SU-DHL-6 (cell line): ENCODE measurements at regions not wholly inside any gene's neighbourhood (a gene's known extent, or its start where the extent isn't known, plus 50 kb on each side); places are given as distances from the start of the nearest gene placed in this dataset.

Experiments used
- H2AFZ ChIP-seq: fragments of 200-600 bp; sonication (generic); 2 replicates; pipeline ENCODE4 v1.6.1; 2014; ENCODE audit warnings: low read depth, mild to moderate bottlenecking, moderate library complexity, mixed read lengths, antibody characterized with exemption, low read length; ENCODE audit not compliant: severe bottlenecking
- H3F3A ChIP-seq: fragments of 200-600 bp; shearing (Covaris generic); 2 replicates; pipeline ENCODE4 v1.6.0; 2016; ENCODE audit warnings: antibody characterized with exemption, mild to moderate bottlenecking; ENCODE audit not compliant: insufficient read depth
- H3K27ac ChIP-seq: fragments of 200-600 bp; sonication (generic); 2 replicates; pipeline ENCODE4 v1.5.1; 2016; ENCODE audit warnings: low read depth, mild to moderate bottlenecking, low read length, moderate library complexity, mixed read lengths
- H3K27me3 ChIP-seq: fragments of 200-600 bp; sonication (generic), shearing (Covaris generic); 2 replicates; pipeline ENCODE4 v1.6.0; 2014; ENCODE audit warnings: mild to moderate bottlenecking, low read length
- H3K36me3 ChIP-seq: fragments of 200-600 bp; sonication (generic); 2 replicates; pipeline ENCODE4 v1.6.1; 2014; ENCODE audit warnings: mild to moderate bottlenecking, low read length, mixed read lengths
- H3K4me2 ChIP-seq: fragments of 300-600, 200-600 bp; shearing (Covaris generic), sonication (generic); 2 replicates; pipeline ENCODE4 v1.6.0; 2014; ENCODE audit warnings: low read length, low read depth, mild to moderate bottlenecking; ENCODE audit not compliant: poor library complexity, severe bottlenecking
- H3K4me3 ChIP-seq: fragments of 200-600 bp; sonication (generic); 2 replicates; pipeline ENCODE4 v1.5.1; 2014; ENCODE audit warnings: antibody characterized with exemption, low read length, mild to moderate bottlenecking, mixed read lengths; ENCODE audit not compliant: insufficient read depth, poor library complexity, severe bottlenecking
- H3K79me2 ChIP-seq: fragments of 200-600 bp; sonication (generic); 2 replicates; pipeline ENCODE4 v1.6.1; 2014; ENCODE audit warnings: mild to moderate bottlenecking, low read length, moderate library complexity; ENCODE audit not compliant: insufficient read depth
- H3K9ac ChIP-seq: fragments of 200-600 bp; sonication (generic); 2 replicates; pipeline ENCODE4 v1.7.0; 2014; ENCODE audit warnings: mild to moderate bottlenecking, low read length
- H3K9me2 ChIP-seq: fragments of 200-600 bp; sonication (generic); replicated peaks from 2 replicates; pipeline ENCODE4 v1.6.1; 2014; ENCODE audit warnings: low read length; ENCODE audit not compliant: insufficient read depth
- H3K9me3 ChIP-seq: fragments of 200-600 bp; sonication (generic); 2 replicates; pipeline ENCODE4 v1.6.1; 2014; ENCODE audit warnings: low read length, mixed read lengths; ENCODE audit not compliant: insufficient read depth
- H4K20me1 ChIP-seq: fragments of 200-600 bp; sonication (generic); 2 replicates; pipeline ENCODE4 v1.6.1; 2014; ENCODE audit warnings: low read depth, mild to moderate bottlenecking, antibody characterized with exemption, low read length, moderate library complexity, mixed read lengths
- CTCF ChIP-seq: fragments of 200-600 bp; sonication (generic); IDR thresholded peaks from one replicate; pipeline ENCODE4 v1.5.1; 2017; ENCODE audit warnings: antibody characterized with exemption, mild to moderate bottlenecking, low read length, moderate library complexity; ENCODE audit not compliant: insufficient read depth, poor library complexity, severe bottlenecking
- EZH2phosphoT487 ChIP-seq: fragments of 200-600 bp; sonication (generic), shearing (Covaris generic); conservative IDR thresholded peaks from 2 replicates; pipeline ENCODE4 v1.6.1; 2018; ENCODE audit warnings: mild to moderate bottlenecking, antibody characterized with exemption, low read length, moderate library complexity, mixed read lengths

GRCh38 chr7:96400001-96400400 lies 78.1 kb upstream of the SLC25A13 start:
- Histone ChIP-seq H3K4me3 (no peak overlapping the region), H3K27ac (no peak overlapping the region), H3K4me2 (no peak overlapping the region), H3K9me3 (peaks cover 4% of the 10 kb centered on the region; the same call in 1 of the 2 replicates), H4K20me1 (no peaks in the 10 kb centered on the region), H3F3A (no peaks in the 10 kb centered on the region), H3K27me3 (no peaks in the 10 kb centered on the region), H3K79me2 (no peaks in the 10 kb centered on the region), H3K9ac (no peak overlapping the region), H2AFZ (no peak overlapping the region), H3K36me3 (no peaks in the 10 kb centered on the region), H3K9me2 (no peaks in the 10 kb centered on the region)
- TF ChIP-seq CTCF (no peak), EZH2phosphoT487 (no peak)

- H3K4me3 ChIP-seq: no peak overlapping the region
- TF ChIP-seq EZH2phosphoT487 (no peak), CTCF (no peak)
- no peaks in the 10 kb centered on the region for H4K20me1 ChIP-seq
- no peak overlapping the region for H3K4me2 ChIP-seq
- no peaks in the 10 kb centered on the region for H3K79me2 ChIP-seq
- no peak overlapping the region for H3K9ac ChIP-seq
- no peaks in the 10 kb centered on the region for H3K36me3 ChIP-seq
- H3K9me2 ChIP-seq: no peaks in the 10 kb centered on the region
- no peak overlapping the region for H3K27ac ChIP-seq
- no peaks in the 10 kb centered on the region for H3K9me3 ChIP-seq
- no peak overlapping the region for H2AFZ ChIP-seq
- no peaks in the 10 kb centered on the region for H3K27me3 ChIP-seq
- H3F3A ChIP-seq: no peaks in the 10 kb centered on the region
Observed at GRCh38 chr7:96397936-96398598, 76.2 kb upstream of the SLC25A13 start.

GRCh38 chr7:96388620-96389383 lies 66.9 kb upstream of the SLC25A13 start:
- Histone ChIP-seq H2AFZ (no peak overlapping the region), H3K9me2 (no peaks in the 10 kb centered on the region), H3K9ac (no peak overlapping the region), H3K79me2 (no peaks in the 10 kb centered on the region), H3K27me3 (no peaks in the 10 kb centered on the region), H3K27ac (no peak overlapping the region), H3K9me3 (no peaks in the 10 kb centered on the region), H3K36me3 (no peaks in the 10 kb centered on the region), H4K20me1 (no peaks in the 10 kb centered on the region), H3K4me3 (no peak overlapping the region), H3F3A (no peaks in the 10 kb centered on the region), H3K4me2 (no peak overlapping the region)
- TF ChIP-seq CTCF: no peak
- no peak for TF ChIP-seq EZH2phosphoT487
